HL-60/S4 treated with retinoic acid at 250 ng/mL for 4 days and 3 days (cell line): ENCODE measurements at regions not wholly inside any gene's neighbourhood (a gene's known extent, or its start where the extent isn't known, plus 50 kb on each side); places are given as distances from the start of the nearest gene placed in this dataset.
"Not testable (repeated sequence)": the region's sequence is repeated elsewhere in the genome, so short reads cannot be mapped to it uniquely, and the experiment has no call there.

Experiments
- in situ Hi-C: fragments of 300-500 bp; cut with MboI; formaldehyde crosslinking; loops from 2 replicates; pipeline ENCODE4 v1.7.0; 2022; ENCODE audit warnings: low sequenced_read_pairs

- in situ Hi-C loops, result not testable (repeated sequence)
Observed at GRCh38 chr2:111315188-111315917, 194.6 kb downstream of the BCL2L11 start.

- in situ Hi-C loops, result not testable (repeated sequence)
Observed at GRCh38 chr2:111316221-111316741, 195.6 kb downstream of the BCL2L11 start.

- in situ Hi-C loops, result not testable (repeated sequence)
Observed at GRCh38 chr2:111316881-111317549, 196.3 kb downstream of the BCL2L11 start.

- in situ Hi-C loops, result not testable (repeated sequence)
Observed at GRCh38 chr2:111319552-111319951, 198.8 kb downstream of the BCL2L11 start.

GRCh38 chr2:111320264-111320663 is 199.6 kb downstream of the BCL2L11 start:
- in situ Hi-C loops, result not testable (repeated sequence)

- in situ Hi-C loops, result not testable (repeated sequence)
Observed at GRCh38 chr2:111320965-111321364, 200.3 kb downstream of the BCL2L11 start.

- in situ Hi-C loops, result not testable (repeated sequence)
Observed at GRCh38 chr2:111323384-111323783, 202.7 kb downstream of the BCL2L11 start.

GRCh38 chr2:111327726-111328125 is 207.0 kb downstream of the BCL2L11 start:
- in situ Hi-C loops, result not testable (repeated sequence)

- in situ Hi-C loops, result not testable (repeated sequence)
Observed at GRCh38 chr2:111329309-111329708, 208.6 kb downstream of the BCL2L11 start.

- in situ Hi-C loops, result not testable (repeated sequence)
Observed at GRCh38 chr2:111331099-111331724, 210.5 kb downstream of the BCL2L11 start.

GRCh38 chr2:111335220-111335907 is 214.7 kb downstream of the BCL2L11 start:
- in situ Hi-C loops, result not testable (repeated sequence)

GRCh38 chr2:111338474-111338873 is 217.8 kb downstream of the BCL2L11 start:
- in situ Hi-C loops, result not testable (repeated sequence)

- in situ Hi-C loops, result not testable (repeated sequence)
Observed at GRCh38 chr2:111339476-111339875, 218.8 kb downstream of the BCL2L11 start.

GRCh38 chr2:111344590-111344989 is 223.9 kb downstream of the BCL2L11 start:
- in situ Hi-C loops, result not testable (repeated sequence)

GRCh38 chr2:111345439-111345838 is 224.7 kb downstream of the BCL2L11 start:
- in situ Hi-C loops, result not testable (repeated sequence)

GRCh38 chr2:111346018-111346930 is 225.6 kb downstream of the BCL2L11 start:
- in situ Hi-C loops, result not testable (repeated sequence)

- in situ Hi-C loops, result not testable (repeated sequence)
Observed at GRCh38 chr2:111347695-111348094, 227.0 kb downstream of the BCL2L11 start.

GRCh38 chr2:111348316-111348715 is 227.6 kb downstream of the BCL2L11 start:
- in situ Hi-C loops, result not testable (repeated sequence)

- in situ Hi-C loops, result not testable (repeated sequence)
Observed at GRCh38 chr2:111355022-111355817, 234.5 kb downstream of the BCL2L11 start.
